ENCODE measurements at regions not wholly inside any gene's neighbourhood (a gene's known extent, or its start where the extent isn't known, plus 50 kb on each side); places are given as distances from the start of the nearest gene placed in this dataset.

GRCh38 chr1:72678683-72679082 is 396.3 kb upstream of the NEGR1 start:
- TF ChIP-seq POLR2AphosphoS5 (IDR thresholded peaks at IDR 0.05; ENCODE audit: low read depth), result no peak
- TF ChIP-seq, protein P1, sequence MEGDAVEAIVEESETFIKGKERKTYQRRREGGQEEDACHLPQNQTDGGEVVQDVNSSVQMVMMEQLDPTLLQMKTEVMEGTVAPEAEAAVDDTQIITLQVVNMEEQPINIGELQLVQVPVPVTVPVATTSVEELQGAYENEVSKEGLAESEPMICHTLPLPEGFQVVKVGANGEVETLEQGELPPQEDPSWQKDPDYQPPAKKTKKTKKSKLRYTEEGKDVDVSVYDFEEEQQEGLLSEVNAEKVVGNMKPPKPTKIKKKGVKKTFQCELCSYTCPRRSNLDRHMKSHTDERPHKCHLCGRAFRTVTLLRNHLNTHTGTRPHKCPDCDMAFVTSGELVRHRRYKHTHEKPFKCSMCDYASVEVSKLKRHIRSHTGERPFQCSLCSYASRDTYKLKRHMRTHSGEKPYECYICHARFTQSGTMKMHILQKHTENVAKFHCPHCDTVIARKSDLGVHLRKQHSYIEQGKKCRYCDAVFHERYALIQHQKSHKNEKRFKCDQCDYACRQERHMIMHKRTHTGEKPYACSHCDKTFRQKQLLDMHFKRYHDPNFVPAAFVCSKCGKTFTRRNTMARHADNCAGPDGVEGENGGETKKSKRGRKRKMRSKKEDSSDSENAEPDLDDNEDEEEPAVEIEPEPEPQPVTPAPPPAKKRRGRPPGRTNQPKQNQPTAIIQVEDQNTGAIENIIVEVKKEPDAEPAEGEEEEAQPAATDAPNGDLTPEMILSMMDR (conservative IDR thresholded peaks at IDR 0.05; ENCODE audit: low read depth in 2 of 2), result no peak
- no peak for TF ChIP-seq CREB1 (CRISPR knock-in tag; IDR thresholded peaks at IDR 0.05; ENCODE audit: low read depth)
- TF ChIP-seq EZH2 (IDR thresholded peaks at IDR 0.05; ENCODE audit: low read depth, unreplicated experiment), result no peak
- TF ChIP-seq, protein P2, sequence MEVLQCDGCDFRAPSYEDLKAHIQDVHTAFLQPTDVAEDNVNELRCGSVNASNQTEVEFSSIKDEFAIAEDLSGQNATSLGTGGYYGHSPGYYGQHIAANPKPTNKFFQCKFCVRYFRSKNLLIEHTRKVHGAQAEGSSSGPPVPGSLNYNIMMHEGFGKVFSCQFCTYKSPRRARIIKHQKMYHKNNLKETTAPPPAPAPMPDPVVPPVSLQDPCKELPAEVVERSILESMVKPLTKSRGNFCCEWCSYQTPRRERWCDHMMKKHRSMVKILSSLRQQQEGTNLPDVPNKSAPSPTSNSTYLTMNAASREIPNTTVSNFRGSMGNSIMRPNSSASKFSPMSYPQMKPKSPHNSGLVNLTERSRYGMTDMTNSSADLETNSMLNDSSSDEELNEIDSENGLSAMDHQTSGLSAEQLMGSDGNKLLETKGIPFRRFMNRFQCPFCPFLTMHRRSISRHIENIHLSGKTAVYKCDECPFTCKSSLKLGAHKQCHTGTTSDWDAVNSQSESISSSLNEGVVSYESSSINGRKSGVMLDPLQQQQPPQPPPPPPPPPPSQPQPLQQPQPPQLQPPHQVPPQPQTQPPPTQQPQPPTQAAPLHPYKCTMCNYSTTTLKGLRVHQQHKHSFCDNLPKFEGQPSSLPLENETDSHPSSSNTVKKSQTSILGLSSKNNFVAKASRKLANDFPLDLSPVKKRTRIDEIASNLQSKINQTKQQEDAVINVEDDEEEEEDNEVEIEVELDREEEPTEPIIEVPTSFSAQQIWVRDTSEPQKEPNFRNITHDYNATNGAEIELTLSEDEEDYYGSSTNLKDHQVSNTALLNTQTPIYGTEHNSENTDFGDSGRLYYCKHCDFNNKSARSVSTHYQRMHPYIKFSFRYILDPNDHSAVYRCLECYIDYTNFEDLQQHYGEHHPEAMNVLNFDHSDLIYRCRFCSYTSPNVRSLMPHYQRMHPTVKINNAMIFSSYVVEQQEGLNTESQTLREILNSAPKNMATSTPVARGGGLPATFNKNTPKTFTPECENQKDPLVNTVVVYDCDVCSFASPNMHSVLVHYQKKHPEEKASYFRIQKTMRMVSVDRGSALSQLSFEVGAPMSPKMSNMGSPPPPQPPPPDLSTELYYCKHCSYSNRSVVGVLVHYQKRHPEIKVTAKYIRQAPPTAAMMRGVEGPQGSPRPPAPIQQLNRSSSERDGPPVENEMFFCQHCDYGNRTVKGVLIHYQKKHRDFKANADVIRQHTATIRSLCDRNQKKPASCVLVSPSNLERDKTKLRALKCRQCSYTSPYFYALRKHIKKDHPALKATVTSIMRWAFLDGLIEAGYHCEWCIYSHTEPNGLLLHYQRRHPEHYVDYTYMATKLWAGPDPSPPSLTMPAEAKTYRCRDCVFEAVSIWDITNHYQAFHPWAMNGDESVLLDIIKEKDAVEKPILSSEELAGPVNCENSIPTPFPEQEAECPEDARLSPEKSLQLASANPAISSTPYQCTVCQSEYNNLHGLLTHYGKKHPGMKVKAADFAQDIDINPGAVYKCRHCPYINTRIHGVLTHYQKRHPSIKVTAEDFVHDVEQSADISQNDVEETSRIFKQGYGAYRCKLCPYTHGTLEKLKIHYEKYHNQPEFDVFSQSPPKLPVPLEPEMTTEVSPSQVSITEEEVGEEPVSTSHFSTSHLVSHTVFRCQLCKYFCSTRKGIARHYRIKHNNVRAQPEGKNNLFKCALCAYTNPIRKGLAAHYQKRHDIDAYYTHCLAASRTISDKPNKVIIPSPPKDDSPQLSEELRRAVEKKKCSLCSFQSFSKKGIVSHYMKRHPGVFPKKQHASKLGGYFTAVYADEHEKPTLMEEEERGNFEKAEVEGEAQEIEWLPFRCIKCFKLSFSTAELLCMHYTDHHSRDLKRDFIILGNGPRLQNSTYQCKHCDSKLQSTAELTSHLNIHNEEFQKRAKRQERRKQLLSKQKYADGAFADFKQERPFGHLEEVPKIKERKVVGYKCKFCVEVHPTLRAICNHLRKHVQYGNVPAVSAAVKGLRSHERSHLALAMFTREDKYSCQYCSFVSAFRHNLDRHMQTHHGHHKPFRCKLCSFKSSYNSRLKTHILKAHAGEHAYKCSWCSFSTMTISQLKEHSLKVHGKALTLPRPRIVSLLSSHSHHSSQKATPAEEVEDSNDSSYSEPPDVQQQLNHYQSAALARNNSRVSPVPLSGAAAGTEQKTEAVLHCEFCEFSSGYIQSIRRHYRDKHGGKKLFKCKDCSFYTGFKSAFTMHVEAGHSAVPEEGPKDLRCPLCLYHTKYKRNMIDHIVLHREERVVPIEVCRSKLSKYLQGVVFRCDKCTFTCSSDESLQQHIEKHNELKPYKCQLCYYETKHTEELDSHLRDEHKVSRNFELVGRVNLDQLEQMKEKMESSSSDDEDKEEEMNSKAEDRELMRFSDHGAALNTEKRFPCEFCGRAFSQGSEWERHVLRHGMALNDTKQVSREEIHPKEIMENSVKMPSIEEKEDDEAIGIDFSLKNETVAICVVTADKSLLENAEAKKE (CRISPR knock-in tag; IDR thresholded peaks at IDR 0.05), result no peak

All from GM23338 (cell line).